Neural cell (in vitro differentiated cells): ENCODE measurements at regions not wholly inside any gene's neighbourhood (a gene's known extent, or its start where the extent isn't known, plus 50 kb on each side); places are given as distances from the start of the nearest gene placed in this dataset.

Experiments
- POLR2AphosphoS5 ChIP-seq: IDR thresholded peaks from 2 replicates; pipeline ENCODE4 v1.6.1; 2012
- RAD21 ChIP-seq: fragments of 450-650 bp; conservative IDR thresholded peaks from 2 replicates; pipeline ENCODE4 v1.6.1; 2014; ENCODE audit warnings: antibody characterized with exemption, mild to moderate bottlenecking, moderate library complexity
- TF ChIP-seq, protein P1 (sequence below): fragments of 450-650 bp; IDR thresholded peaks from 2 replicates; pipeline ENCODE4 v1.5.1; 2014; ENCODE audit warnings: antibody characterized with exemption, mild to moderate bottlenecking, moderate library complexity; ENCODE audit not compliant: poor library complexity, severe bottlenecking

DNA sequence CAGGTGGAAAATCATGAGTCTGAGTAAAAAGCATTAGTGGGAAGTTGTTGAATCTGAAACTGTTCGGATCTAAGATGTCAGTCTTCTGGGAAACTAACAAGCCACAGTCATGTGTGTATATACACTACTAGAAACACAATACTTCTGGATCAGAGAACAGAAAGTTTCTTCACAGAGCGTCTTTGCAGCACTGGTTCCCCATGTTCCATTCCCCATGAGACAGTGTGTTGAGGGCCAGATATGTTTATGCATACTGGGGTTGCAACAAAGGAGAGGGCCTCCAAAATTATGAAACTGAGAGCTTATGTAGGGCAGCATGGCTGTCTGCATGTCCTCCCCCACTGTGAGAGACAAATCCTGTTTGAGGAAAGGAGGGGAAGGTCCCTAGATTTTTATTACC lies 295.0 kb upstream of the NAV3 start:
- TF ChIP-seq, protein P1, sequence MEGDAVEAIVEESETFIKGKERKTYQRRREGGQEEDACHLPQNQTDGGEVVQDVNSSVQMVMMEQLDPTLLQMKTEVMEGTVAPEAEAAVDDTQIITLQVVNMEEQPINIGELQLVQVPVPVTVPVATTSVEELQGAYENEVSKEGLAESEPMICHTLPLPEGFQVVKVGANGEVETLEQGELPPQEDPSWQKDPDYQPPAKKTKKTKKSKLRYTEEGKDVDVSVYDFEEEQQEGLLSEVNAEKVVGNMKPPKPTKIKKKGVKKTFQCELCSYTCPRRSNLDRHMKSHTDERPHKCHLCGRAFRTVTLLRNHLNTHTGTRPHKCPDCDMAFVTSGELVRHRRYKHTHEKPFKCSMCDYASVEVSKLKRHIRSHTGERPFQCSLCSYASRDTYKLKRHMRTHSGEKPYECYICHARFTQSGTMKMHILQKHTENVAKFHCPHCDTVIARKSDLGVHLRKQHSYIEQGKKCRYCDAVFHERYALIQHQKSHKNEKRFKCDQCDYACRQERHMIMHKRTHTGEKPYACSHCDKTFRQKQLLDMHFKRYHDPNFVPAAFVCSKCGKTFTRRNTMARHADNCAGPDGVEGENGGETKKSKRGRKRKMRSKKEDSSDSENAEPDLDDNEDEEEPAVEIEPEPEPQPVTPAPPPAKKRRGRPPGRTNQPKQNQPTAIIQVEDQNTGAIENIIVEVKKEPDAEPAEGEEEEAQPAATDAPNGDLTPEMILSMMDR, result no peak
- TF ChIP-seq POLR2AphosphoS5, result no peak
- no peak for TF ChIP-seq RAD21
